ENCODE measurements at regions not wholly inside any gene's neighbourhood (a gene's known extent, or its start where the extent isn't known, plus 50 kb on each side); places are given as distances from the start of the nearest gene placed in this dataset.

GRCh38 chr13:109326601-109327000, 459.8 kb downstream of the IRS2 start:
- TF ChIP-seq POLR2A (IDR thresholded peaks at IDR 0.05) (no peak), EP300 (IDR thresholded peaks at IDR 0.05) (no peak)
- TF ChIP-seq, protein P1, sequence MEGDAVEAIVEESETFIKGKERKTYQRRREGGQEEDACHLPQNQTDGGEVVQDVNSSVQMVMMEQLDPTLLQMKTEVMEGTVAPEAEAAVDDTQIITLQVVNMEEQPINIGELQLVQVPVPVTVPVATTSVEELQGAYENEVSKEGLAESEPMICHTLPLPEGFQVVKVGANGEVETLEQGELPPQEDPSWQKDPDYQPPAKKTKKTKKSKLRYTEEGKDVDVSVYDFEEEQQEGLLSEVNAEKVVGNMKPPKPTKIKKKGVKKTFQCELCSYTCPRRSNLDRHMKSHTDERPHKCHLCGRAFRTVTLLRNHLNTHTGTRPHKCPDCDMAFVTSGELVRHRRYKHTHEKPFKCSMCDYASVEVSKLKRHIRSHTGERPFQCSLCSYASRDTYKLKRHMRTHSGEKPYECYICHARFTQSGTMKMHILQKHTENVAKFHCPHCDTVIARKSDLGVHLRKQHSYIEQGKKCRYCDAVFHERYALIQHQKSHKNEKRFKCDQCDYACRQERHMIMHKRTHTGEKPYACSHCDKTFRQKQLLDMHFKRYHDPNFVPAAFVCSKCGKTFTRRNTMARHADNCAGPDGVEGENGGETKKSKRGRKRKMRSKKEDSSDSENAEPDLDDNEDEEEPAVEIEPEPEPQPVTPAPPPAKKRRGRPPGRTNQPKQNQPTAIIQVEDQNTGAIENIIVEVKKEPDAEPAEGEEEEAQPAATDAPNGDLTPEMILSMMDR (IDR thresholded peaks at IDR 0.05) = no peak
